HG03457 (cell line): ENCODE measurements at regions not wholly inside any gene's neighbourhood (a gene's known extent, or its start where the extent isn't known, plus 50 kb on each side); places are given as distances from the start of the nearest gene placed in this dataset.
"Not testable (repeated sequence)": the region's sequence is repeated elsewhere in the genome, so short reads cannot be mapped to it uniquely, and the experiment has no call there.

ENCODE experiments used
- ATAC-seq: cut with Tn5 transposase; IDR thresholded peaks from one replicate; pipeline ENCODE4 v1.9.1; 2021; ENCODE audit warnings: moderate number of reproducible peaks; ENCODE audit not compliant: unreplicated experiment

DNA sequence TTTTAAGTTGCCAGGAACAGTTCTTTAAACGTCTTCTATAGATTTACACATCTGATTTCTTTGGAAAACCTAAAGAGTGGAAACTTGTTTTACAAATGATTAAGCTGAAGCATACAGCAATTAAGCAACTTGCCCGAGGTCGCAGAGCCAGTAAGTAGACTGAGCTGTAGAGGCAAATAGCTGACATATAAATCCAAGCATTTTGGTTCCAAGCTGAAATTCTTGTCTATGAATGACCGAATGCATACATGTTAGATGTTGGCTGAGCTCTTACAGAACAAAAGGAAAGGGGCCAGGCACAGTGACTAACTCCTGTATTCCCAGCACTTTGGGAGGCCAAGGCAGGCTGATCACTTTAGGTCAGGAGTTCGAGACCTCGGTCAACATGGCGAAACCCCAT, 101.8 kb upstream of the SGK1 start:
- no peak for ATAC-seq

DNA sequence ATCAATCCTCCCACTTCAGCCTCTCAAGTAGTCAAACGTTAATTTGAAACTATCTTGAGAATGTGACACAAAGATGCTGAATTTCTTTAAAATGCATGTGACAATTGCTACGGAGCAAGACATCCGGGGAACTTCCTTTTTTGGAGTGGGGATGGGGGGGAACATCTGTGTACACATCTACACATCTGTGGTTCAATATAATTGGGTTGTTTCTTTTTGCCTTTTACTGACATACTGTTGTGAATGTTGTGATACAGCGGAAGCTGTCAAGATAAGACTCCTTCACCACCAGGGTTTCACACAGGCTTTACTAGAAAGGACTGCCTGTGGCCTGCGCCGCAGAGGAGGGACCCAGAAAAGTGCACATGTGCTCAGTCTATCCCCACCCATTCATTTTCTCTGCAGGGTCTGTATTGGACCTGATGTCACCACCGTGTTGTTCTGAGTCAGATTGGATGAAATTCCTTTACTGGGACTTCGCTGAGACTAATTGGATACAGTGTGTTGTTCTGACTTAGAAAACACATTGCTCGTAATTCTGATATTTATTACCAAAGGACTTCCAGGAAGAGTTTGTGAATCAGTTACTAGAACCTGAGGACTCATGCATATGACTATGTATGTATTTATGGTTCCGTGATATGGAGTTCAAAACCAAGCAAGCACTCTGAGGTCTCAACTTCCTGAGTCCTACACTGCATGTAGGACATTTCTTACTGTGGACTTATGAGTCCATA, 98.7 kb upstream of the SGK1 start:
- no peak for ATAC-seq

DNA sequence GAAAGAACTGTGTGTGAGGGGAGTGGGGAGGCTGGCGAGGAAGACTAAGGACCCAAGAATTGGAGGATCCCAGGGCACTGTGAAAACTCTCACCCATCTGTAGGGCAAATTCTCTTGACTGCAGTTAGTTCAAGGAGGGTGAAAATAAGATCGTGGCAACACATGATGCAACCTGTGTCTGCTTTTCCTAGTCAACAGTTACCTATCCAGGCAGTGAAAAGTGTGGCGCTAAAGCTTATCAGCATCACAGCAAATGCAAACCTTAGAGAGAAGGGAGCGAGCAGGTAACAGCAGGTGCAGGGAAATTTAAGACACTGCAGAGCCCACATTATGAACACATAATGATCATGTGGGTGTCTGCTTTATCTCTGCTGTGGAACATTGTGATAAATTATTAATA, 97.7 kb upstream of the SGK1 start:
- no peak for ATAC-seq

DNA sequence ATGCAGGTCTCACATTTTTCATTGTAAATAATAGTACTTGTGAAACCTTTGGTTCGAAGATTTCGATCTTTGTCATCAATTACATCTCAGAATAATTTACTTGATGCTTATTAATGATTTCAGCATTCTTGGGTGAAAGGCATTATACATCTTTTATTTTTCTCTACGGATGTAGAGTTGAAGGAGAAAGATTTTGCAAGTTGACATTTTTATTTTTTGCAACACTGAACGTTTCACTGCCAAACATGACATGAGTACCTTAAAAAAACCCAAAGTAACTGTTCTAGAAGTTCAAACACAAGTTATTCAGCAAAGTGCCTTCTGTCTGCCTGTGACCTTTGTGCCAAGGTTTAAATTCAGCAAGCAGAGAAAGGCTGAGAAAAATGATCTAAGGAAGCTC, 97.3 kb upstream of the SGK1 start:
- ATAC-seq: no peak

DNA sequence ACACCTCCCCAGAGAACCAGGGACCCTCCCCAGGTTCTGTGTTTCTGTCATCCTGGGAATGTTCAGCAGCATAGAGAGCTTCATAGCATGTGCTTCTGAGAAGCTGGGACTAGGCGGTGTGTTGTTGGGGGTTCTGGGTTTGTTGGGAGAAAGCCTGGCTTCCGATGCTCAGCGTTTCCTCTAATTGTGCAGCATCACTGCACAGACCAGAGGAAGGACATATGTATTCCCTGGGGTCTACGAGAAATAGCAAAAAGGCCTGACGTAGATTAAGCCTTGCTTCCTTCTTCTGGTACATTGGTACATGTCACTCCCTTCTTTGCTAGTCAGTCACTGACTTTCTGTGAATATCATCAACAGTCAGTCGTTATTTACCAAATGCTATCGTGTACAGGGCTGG, 96.9 kb upstream of the SGK1 start:
- no peak for ATAC-seq

DNA sequence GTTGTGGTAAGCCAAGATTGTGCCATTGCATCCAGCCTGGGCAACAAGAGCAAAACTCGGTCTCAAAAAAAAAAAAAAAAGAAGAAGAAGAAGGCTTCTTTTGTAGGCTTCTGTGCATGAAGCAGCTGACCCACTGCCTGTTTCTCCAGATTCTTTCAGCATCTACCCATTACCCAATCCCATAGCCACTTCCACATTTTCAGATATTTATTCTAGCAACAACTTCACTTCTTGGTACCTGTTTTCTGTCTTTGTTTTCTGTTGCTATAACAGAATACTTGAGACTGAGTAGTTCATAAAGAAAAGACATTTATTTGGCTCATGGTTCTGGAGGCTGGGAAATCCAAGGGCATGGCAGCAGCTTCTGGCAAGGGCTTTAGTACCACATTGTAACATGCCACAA, 95.3 kb upstream of the SGK1 start:
- no peak for ATAC-seq

DNA sequence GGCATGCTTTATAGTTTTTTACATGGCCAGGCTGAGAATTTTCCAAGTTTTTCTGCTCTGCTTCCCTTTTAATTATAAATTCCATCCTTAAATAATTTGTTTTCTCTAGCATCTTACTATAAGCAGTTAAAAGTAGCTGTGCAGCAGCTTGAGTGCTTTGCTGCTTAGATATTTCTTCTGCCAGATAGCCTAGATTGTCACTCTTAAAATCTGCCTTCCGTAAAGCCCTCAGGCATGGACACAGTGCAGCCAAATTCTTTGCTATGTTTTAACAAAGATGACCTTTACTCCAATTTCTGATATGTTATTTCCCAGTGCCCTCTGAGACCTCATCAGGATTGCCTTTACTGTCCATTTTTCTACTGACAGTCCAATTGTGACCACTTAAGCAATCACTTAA, 92.6 kb upstream of the SGK1 start:
- ATAC-seq: no peak

DNA sequence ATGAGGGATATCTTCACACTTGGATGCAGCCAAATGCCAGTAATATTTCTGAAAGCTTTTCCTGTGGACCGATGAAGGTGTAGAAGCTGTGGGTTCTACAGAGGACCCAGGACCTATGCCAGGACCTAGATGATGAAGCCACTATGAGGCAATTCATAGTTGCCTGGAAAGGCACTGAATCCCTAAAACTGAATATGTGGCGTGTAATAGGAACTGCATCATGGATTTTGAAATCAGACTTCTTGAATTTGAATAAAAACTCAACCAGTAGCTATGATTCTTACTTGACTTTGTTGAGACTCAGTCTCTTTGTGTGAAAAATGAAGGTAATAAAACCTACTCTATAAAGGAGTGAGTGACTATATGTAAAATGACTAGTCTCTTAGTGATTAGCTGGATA, 89.9 kb upstream of the SGK1 start:
- no peak for ATAC-seq

DNA sequence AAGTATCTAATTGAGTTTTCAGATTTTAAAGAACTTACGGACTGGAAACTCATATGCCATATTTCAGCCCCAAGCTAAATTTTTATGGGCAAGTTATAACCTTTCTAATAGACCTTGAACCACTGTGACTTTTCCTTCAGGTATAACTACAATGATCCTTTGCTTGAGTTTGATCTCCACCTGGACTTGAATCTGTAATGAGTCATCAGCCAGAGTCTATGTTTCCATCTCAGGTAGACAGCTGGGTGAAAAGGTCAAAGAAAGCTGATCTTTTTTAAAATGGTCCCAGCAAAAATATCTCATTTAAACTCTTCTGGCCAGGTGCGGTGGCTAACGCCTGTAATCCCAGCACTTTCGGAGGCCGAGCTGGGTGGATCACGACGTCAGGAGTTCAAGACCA, 88.4 kb upstream of the SGK1 start:
- ATAC-seq: no peak

DNA sequence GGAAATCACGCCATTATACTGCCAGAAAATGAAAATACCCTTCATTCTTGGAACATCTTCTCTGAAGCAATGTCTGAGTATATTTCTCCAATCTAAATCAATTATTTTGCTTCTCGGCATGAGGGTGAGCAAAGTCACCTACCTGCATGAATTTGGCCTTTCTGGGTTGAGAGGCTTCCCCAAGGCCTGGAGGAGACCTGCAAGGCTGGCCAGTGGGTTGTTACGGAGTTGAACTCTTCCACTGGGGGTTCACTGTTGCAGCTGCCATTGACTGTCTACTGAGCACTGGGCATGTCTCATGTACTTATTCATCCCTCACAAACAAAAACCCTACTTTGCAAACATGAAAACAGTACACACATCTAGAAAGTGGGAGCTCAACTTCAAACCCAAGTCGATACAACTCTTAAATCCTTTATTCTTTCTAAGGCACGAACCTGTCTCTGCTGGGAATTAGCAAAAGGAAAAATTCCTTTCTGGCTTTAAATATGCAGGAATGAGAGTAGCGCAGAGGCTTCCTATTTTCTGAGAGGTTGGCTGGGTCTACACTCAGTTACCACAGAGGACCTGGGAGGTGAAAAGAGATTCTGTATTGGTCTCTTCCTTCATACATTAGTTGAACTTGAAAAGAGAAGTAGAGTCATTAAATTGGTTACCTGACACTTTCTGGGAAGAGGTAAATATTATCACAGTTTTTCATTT, 87.6 kb upstream of the SGK1 start:
- ATAC-seq: no peak

DNA sequence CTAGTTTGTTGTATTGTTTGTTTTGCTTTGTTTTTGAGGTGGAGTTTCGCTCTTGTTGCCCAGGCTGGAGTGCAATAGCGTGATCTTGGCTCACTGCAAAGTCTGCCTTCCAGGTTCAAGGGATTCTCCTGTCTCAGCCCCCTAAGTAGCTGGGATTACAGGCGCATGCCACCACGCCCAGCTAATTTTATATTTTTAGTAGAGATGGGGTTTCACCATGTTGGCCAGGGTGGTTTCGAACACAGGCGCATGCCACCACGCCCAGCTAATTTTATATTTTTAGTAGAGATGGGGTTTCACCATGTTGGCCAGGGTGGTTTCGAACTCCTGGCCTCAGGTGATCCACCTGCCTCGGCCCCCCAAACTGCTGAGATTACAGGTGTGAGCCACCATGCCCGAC, 85.4 kb upstream of the SGK1 start:
- ATAC-seq: not testable (repeated sequence)

DNA sequence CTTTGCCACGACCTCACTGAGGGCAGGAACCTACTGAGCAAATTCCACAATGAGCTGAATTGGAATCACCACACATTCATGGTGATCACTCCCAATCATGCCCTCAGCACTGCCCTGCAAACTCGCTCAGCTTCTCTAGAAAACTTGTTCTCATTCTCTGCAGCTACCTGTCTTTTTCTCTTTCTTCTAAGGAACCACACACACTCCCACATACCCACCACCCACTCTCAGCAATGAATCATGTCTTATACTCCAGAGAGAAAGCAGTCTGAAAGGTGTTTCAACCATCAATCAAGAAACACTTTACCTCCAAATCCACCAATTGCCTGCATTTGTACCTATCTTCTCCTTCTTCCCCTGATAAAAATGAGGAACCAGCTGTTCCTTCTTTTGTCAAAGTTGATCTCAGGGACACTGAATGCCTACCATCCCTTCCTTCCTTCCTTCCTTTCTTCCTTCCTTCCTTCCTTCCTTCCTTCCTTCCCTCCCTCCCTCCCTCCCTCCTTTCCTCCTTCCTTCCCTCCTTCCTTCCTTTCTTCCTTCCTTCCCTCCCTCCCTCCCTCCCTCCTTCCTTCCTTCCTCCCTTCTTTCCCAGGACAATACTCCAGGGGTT, 84.6 kb upstream of the SGK1 start:
- ATAC-seq: no peak

DNA sequence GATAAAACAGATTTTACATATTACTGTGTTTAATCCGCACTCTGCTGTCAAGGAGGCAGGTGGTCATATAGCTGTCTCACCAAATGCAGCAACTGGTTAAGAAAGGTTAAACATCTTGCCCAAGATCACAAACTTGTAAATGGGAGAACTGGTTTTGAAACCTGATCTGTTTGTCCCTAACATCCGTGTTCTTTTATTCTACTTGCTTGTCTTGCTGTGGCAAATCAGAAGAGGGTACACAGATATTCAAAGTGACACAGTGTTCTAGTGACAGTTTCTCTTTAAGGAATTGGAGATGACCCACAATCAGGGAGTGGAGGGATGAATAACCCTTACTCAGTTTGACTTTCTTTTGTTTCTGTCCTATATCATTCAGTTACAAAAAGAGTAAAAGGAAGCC, 83.0 kb upstream of the SGK1 start:
- no peak for ATAC-seq

DNA sequence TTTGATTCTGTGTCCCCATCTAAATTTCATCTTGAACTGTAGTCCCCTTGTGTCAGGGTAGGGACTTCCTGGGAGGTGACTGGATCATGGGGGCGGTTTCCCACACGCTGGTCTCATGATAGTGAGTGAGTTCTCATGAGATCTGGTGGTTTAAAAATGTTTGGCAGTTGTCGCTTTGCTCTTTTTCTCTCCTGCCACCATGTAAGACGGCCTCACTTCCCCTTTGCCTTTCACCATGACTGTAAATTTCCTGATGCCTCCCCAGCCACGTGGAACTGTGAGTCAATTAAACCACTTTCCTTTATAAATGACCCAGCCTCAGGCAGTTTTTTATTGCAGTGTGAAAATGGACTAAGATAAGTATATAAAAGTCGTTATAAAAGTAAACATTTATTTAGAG, 80.5 kb upstream of the SGK1 start:
- no peak for ATAC-seq

DNA sequence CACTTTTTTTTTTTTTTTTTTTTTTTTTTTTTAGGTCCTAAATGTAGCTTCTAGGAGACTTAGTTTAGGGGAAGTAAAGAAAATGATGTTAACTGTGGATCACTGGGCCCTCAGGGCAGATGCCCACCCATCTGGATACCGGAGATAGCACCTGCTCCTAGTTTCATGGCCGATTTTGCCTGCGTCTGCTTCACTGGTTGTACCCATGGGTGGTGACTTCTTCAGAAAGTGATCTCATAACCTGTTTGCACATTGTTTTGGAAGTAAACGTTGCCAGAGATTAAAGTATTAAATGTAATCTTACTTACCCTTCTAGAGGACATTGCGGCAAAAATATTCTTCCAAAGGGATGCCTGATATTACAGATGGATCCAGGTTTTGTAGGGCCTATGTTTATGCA, 79.8 kb upstream of the SGK1 start:
- no peak for ATAC-seq

DNA sequence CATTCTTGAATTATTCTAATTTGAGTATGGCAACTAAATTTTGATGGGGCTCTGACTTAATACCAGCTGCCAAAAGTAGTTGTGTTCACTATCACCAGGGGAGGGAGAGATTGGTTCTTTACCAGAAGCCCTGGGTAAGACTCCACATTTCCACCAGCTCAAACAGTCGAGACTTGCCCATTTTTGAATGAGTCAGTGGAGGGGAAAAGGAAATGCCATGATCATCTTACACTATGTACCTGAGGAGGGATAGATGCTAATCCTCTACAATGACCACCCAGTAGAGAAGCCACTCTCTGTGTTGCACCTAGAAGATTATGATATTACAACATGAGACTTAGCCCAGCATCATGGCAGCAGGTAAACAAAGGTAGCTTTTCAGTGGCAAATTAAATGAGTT, 77.0 kb upstream of the SGK1 start:
- no peak for ATAC-seq

DNA sequence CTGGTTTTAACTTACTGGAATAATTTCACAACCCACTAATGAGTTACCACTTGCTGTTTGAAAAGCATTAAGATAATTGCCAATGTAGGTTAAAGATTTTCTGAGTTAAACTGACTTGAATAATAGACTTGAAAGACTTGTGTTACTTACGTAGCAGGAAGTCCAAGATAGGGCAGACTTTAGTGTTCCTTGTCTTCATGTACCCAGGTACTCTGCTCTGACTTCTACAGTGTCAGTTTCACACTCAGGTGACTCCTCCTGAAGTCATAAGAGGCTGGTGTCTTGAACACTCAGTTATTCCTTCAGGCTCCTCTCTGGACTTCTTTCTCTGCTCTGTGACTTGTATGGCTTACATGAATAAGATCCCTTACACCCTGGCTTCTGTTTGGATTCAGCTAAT, 76.3 kb upstream of the SGK1 start:
- no peak for ATAC-seq

DNA sequence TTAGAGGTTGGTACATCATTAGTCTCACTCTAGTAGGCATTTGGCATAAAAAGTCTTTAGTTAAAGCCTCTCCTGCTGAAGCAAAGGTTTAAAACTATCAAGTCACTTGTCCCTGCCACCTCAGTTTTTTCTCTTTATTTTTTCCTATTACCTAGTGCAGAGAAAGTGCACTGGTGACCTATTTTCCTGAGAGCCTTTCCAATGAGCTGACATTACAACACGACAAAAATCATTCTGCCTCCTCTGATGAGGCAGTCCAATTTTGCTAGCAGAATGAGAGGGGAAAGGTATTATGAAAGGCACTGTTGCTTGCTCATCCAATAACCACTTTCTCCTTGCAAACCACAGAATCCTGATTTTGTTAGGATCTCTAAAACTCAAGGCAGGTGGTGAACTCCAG, 73.3 kb upstream of the SGK1 start:
- no peak for ATAC-seq

DNA sequence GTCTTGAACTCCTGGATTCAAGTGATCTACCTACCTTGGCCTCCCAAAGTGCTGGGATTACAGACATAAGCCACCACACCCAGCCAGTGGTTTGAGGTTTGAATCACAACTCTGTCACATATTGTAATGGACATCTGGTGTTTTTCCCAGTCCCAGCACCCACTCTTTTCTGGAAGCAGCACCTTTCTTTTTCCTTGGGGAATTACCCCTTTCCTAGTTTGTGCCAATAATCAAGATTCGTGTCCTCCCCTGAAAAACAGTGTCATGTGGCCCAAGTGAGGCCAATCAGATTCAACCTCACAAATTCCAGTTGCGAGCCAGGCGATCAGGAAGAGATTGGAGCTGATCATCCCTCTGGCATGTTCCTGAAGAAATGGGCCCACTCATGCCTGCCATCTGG, 71.7 kb upstream of the SGK1 start:
- no peak for ATAC-seq

DNA sequence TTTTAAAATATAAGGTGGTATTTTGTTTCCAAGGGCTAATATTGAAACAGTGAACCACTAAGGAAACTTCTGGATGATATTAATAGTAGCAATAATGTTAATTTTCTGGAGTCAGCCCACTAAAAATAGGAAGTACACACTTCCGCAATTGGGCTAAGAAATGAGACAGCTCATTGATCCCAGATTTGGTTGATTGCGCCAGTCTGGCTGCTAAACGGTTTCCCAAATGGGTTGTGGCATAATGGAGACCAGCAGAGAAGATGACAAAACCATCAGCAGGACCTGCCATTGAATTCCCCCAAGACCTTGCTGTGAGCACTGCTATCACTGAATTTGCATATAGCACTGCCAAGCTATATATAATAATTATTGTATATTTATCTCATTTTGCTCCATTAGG, 71.2 kb upstream of the SGK1 start:
- no peak for ATAC-seq

DNA sequence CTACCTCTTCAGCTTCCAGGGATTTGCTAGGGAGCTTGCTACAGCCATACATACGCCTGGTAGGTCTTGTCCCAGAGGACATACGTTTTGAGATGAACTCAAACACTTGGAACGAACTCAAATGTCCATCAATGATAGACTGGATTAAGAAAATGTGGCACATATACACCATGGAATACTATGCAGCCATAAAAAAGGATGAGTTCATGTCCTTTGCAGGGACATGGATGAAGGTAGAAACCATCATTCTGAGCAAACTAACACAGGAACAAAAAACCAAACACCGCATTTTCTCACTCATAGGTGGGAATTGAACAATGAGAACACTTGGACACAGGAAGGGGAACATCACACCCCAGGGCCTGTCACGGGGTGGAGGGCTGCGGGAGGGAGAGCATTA, 68.6 kb upstream of the SGK1 start:
- ATAC-seq: not testable (repeated sequence)

DNA sequence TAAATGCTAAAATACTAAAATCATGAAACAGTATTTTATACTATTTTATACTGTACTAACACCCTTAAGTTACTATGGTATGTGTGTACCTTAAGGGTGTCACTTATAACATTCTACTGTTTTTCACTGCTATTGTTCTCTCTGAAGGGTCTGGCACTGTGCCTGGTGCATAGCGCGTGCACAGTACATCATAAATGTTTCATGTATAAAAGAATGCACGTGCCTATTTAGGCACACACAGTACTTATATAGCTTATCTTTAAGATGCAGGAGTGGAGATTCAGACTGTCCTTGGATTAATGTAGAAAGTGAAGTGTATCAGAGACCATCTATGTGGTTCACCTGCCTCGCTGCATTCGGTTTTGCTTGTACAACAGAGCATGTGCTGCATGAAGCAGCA, 64.0 kb upstream of the SGK1 start:
- ATAC-seq: no peak

DNA sequence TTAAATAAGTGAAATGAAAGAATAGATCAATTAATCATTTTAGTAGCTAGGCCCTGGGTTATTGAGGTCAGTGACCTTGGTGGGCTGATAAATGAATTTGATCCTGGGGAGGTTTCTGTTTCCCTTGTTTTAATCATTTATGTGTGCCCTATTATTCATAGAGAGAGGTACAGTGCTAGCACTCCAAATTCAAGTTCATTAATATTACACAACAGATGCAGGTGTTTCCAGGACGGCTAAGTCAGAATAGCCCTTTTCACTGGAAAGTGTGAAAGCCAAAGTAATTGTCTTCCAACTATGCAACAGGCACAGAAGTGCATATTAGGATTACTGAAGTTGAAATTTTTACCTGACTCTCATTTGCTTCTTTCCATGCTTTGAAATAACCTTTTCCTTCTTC, 61.7 kb upstream of the SGK1 start:
- no peak for ATAC-seq
